Activated CD4-positive, alpha-beta T cell treated with anti-CD3 and anti-CD28 coated beads for 36 hours (primary cell): ENCODE measurements at regions not wholly inside any gene's neighbourhood (a gene's known extent, or its start where the extent isn't known, plus 50 kb on each side); places are given as distances from the start of the nearest gene placed in this dataset.

Experiments used
- ATAC-seq: fragments of 200-7000 bp; cut with Tn5 transposase; one replicate; pipeline ENCODE4 v1.10.0; 2021; ENCODE audit warnings: mild to moderate bottlenecking, moderate library complexity
- CTCF ChIA-PET: fragments of 350-600 bp; sonication (Branson Sonifier 250); formaldehyde crosslinking; loops from one replicate; lab custom pipeline; 2021; ENCODE audit warnings: antibody characterized with exemption; lab: Charles Lee
- POLR2A ChIA-PET: fragments of 350-600 bp; sonication (Branson Sonifier 250); formaldehyde crosslinking; loops from one replicate; lab custom pipeline; 2021; ENCODE audit warnings: antibody characterized with exemption, inconsistent platforms; lab: Charles Lee
- DNase-seq: peaks from one replicate; pipeline ENCODE4 v3.0.0-alpha.2; 2020
- H3K27ac Mint-ChIP-seq: one replicate; pipeline ENCODE4 v1.8.0; 2021; ENCODE audit warnings: mixed read lengths
- H3K27me3 Mint-ChIP-seq: one replicate; pipeline ENCODE4 v1.8.0; 2021; ENCODE audit warnings: mixed read lengths
- H3K36me3 Mint-ChIP-seq: one replicate; pipeline ENCODE4 v1.8.0; 2021; ENCODE audit warnings: low read depth, mixed read lengths
- H3K4me1 Mint-ChIP-seq: one replicate; pipeline ENCODE4 v1.8.0; 2021; ENCODE audit warnings: mixed read lengths
- H3K4me3 Mint-ChIP-seq: one replicate; pipeline ENCODE4 v1.8.0; 2021; ENCODE audit warnings: mild to moderate bottlenecking, moderate library complexity, mixed read lengths
- H3K9me3 Mint-ChIP-seq: one replicate; pipeline ENCODE4 v1.8.0; 2021; ENCODE audit warnings: low read depth, mixed read lengths
- intact Hi-C, 2 experiments: fragments of 100-400 bp; cut with DNase I in 1 of 2; cut with micrococcal nuclease in 1 of 2; formaldehyde crosslinking; loops; one replicate each; pipeline versions ENCODE4 v1.14.2 to v1.15.1; 2022 to 2024; cut with DNase I, micrococcal nuclease

GRCh38 chr18:2281523-2282199 is 289.6 kb downstream of the METTL4 start:
- CTCF ChIA-PET: interaction anchor here (1.1 kb wide), 1 partner anchor 260 kb away, joined by 3 read pairs; no protein-coding TSS in a partner anchor
- POLR2A ChIA-PET: no interaction called here
- Mint-ChIP-seq H3K27ac (no peak overlapping the region), H3K4me3 (no peak overlapping the region), H3K36me3 (no peaks in the 10 kb centered on the region), H3K27me3 (no peaks in the 10 kb centered on the region), H3K9me3 (no peaks in the 10 kb centered on the region), H3K4me1 (no peaks in the 10 kb centered on the region)
- no peak for DNase-seq
- intact Hi-C loops: no loop called here
- ATAC-seq: no peak

- Mint-ChIP-seq H3K27me3 (peaks cover 18% of the 10 kb centered on the region), H3K9me3 (no peaks in the 10 kb centered on the region), H3K36me3 (no peaks in the 10 kb centered on the region), H3K4me1 (no peaks in the 10 kb centered on the region), H3K4me3 (no peak overlapping the region), H3K27ac (no peak overlapping the region)
- POLR2A ChIA-PET: no interaction called here
- DNase-seq (peak; percentile 15), ATAC-seq (no peak)
- CTCF ChIA-PET: interaction anchor here (0.6 to 2.4 kb wide), 3 partner anchors 9 to 254 kb away, joined by 3 to 6 read pairs (median 4); no protein-coding TSS in a partner anchor
- intact Hi-C loops: no loop called here
Observed at GRCh38 chr18:2293109-2293839, 278.0 kb downstream of the METTL4 start.

GRCh38 chr18:2301316-2301715 is 270.0 kb downstream of the METTL4 start:
- Mint-ChIP-seq H3K27me3 (peaks cover 22% of the 10 kb centered on the region), H3K9me3 (no peaks in the 10 kb centered on the region), H3K4me3 (no peak overlapping the region), H3K36me3 (no peaks in the 10 kb centered on the region), H3K27ac (no peak overlapping the region), H3K4me1 (no peaks in the 10 kb centered on the region)
- DNase-seq: no peak
- ChIA-PET CTCF (no interaction called here), POLR2A (no interaction called here)
- intact Hi-C loops: no loop called here
- no peak for ATAC-seq

- Mint-ChIP-seq H3K36me3 (no peaks in the 10 kb centered on the region), H3K27me3 (peaks cover 25% of the 10 kb centered on the region), H3K4me3 (no peak overlapping the region), H3K9me3 (no peaks in the 10 kb centered on the region), H3K4me1 (no peaks in the 10 kb centered on the region), H3K27ac (no peak overlapping the region)
- no peak for DNase-seq
- CTCF ChIA-PET: no interaction called here
- intact Hi-C loops: no loop called here
- POLR2A ChIA-PET: no interaction called here
- ATAC-seq: no peak
Observed at GRCh38 chr18:2302012-2302411, 269.3 kb downstream of the METTL4 start.

- Mint-ChIP-seq H3K27ac (no peak overlapping the region), H3K36me3 (no peaks in the 10 kb centered on the region), H3K27me3 (peaks cover 26% of the 10 kb centered on the region), H3K4me3 (no peak overlapping the region), H3K9me3 (no peaks in the 10 kb centered on the region), H3K4me1 (no peaks in the 10 kb centered on the region)
- ATAC-seq: no peak
- DNase-seq: no peak
- ChIA-PET POLR2A (no interaction called here), CTCF (no interaction called here)
- intact Hi-C loops: no loop called here
Observed at GRCh38 chr18:2302628-2303516, 268.4 kb downstream of the METTL4 start.

GRCh38 chr18:2303517-2304238 is 267.6 kb downstream of the METTL4 start:
- intact Hi-C loops: no loop called here
- H3K4me1 Mint-ChIP-seq: no peaks in the 10 kb centered on the region
- H3K27me3 Mint-ChIP-seq: peaks cover 31% of the 10 kb centered on the region
- CTCF ChIA-PET: no interaction called here
- no peak overlapping the region for H3K27ac Mint-ChIP-seq
- no peaks in the 10 kb centered on the region for H3K9me3 Mint-ChIP-seq
- DNase-seq (no peak), ATAC-seq (no peak)
- H3K36me3 Mint-ChIP-seq: no peaks in the 10 kb centered on the region
- no peak overlapping the region for H3K4me3 Mint-ChIP-seq
- POLR2A ChIA-PET: no interaction called here

- H3K27ac Mint-ChIP-seq: no peak overlapping the region
- intact Hi-C loops: no loop called here
- peaks cover 28% of the 10 kb centered on the region for H3K27me3 Mint-ChIP-seq
- H3K4me1 Mint-ChIP-seq: no peaks in the 10 kb centered on the region
- ATAC-seq (no peak), DNase-seq (no peak)
- H3K4me3 Mint-ChIP-seq: no peak overlapping the region
- POLR2A ChIA-PET: no interaction called here
- no peaks in the 10 kb centered on the region for H3K9me3 Mint-ChIP-seq
- H3K36me3 Mint-ChIP-seq: no peaks in the 10 kb centered on the region
- CTCF ChIA-PET: no interaction called here
Observed at GRCh38 chr18:2304378-2305175, 266.7 kb downstream of the METTL4 start.

GRCh38 chr18:2306606-2307005 is 264.7 kb downstream of the METTL4 start:
- intact Hi-C loops: no loop called here
- ChIA-PET CTCF (no interaction called here), POLR2A (no interaction called here)
- peaks cover 23% of the 10 kb centered on the region for H3K27me3 Mint-ChIP-seq
- no peak overlapping the region for H3K4me3 Mint-ChIP-seq
- no peaks in the 10 kb centered on the region for H3K4me1 Mint-ChIP-seq
- no peaks in the 10 kb centered on the region for H3K36me3 Mint-ChIP-seq
- DNase-seq (no peak), ATAC-seq (no peak)
- no peak overlapping the region for H3K27ac Mint-ChIP-seq
- H3K9me3 Mint-ChIP-seq: no peaks in the 10 kb centered on the region

GRCh38 chr18:2310886-2311285 is 260.4 kb downstream of the METTL4 start:
- CTCF ChIA-PET: no interaction called here

GRCh38 chr18:2312440-2312839 is 258.9 kb downstream of the METTL4 start:
- no peaks in the 10 kb centered on the region for H3K9me3 Mint-ChIP-seq
- H3K36me3 Mint-ChIP-seq: no peaks in the 10 kb centered on the region
- no peak overlapping the region for H3K27ac Mint-ChIP-seq
- POLR2A ChIA-PET: no interaction called here
- H3K4me3 Mint-ChIP-seq: no peak overlapping the region
- CTCF ChIA-PET: no interaction called here
- ATAC-seq (no peak), DNase-seq (no peak)
- intact Hi-C loops: no loop called here
- no peaks in the 10 kb centered on the region for H3K4me1 Mint-ChIP-seq
- H3K27me3 Mint-ChIP-seq: peaks cover 17% of the 10 kb centered on the region

More at GRCh38 chr18:2310886-2311285, 260.4 kb downstream of the METTL4 start:
- Mint-ChIP-seq H3K9me3 (no peaks in the 10 kb centered on the region), H3K4me3 (no peak overlapping the region), H3K27me3 (peaks cover 17% of the 10 kb centered on the region), H3K27ac (no peak overlapping the region), H3K4me1 (no peaks in the 10 kb centered on the region), H3K36me3 (no peaks in the 10 kb centered on the region)
- DNase-seq (no peak), ATAC-seq (no peak)
- POLR2A ChIA-PET: no interaction called here
- intact Hi-C loops: no loop called here
